ENCODE measurements at regions not wholly inside any gene's neighbourhood (a gene's known extent, or its start where the extent isn't known, plus 50 kb on each side); places are given as distances from the start of the nearest gene placed in this dataset.

DNA sequence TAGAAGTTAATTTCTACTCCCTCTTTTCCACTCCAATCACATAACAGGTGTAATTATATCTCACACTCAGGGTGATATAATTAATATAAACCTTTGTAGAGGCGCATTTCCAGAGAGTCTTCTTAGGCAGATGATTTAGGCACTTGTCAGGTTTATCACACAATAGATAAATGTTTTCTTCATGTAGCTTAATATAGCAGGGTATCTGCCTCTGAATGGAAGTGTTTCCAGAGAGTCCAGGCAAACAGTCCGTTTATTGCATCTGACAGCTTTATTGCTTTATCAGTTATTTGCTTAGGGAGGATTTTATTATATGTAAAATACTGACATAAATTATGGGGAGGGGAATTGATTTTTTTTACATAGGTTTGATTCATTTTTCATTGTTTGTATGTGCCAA, 766.3 kb downstream of the SLC4A3 start:
- Histone ChIP-seq H3K4me1 (no peaks in the 10 kb centered on the region), H3K9me3 (no peaks in the 10 kb centered on the region), H3K27me3 (no peaks in the 10 kb centered on the region), H3K36me3 (no peaks in the 10 kb centered on the region), H3K27ac (no peak overlapping the region), H3K4me3 (no peak overlapping the region)
- ATAC-seq = no peak
- no peak for DNase-seq
- intact Hi-C loops (cut with DNase I) = no loop called here
- TF ChIP-seq, protein P1, sequence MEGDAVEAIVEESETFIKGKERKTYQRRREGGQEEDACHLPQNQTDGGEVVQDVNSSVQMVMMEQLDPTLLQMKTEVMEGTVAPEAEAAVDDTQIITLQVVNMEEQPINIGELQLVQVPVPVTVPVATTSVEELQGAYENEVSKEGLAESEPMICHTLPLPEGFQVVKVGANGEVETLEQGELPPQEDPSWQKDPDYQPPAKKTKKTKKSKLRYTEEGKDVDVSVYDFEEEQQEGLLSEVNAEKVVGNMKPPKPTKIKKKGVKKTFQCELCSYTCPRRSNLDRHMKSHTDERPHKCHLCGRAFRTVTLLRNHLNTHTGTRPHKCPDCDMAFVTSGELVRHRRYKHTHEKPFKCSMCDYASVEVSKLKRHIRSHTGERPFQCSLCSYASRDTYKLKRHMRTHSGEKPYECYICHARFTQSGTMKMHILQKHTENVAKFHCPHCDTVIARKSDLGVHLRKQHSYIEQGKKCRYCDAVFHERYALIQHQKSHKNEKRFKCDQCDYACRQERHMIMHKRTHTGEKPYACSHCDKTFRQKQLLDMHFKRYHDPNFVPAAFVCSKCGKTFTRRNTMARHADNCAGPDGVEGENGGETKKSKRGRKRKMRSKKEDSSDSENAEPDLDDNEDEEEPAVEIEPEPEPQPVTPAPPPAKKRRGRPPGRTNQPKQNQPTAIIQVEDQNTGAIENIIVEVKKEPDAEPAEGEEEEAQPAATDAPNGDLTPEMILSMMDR (IDR thresholded peaks at IDR 0.05) = no peak

DNA sequence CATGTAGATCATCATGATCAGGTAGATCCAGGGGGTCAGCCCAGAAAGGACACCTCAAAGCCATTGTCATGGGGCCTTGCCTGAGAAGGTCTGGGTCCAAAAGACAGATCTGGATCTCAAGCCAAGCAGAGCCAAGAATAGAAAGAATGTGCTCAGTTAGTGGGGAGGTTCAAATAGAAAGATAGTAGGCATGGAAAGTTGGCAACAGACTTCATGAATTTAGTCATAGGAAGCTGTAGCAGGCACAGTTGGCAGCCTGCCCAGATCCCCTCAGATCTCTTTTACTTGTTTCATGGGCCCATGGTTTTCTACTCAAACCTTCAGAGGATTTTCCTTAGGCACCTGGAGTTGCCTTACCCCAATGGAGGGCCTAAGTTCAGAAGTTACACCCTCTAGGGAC, 767.0 kb downstream of the SLC4A3 start:
- no peaks in the 10 kb centered on the region for H3K27me3 ChIP-seq
- H3K9me3 ChIP-seq = no peaks in the 10 kb centered on the region
- no peak for ATAC-seq
- no peaks in the 10 kb centered on the region for H3K4me1 ChIP-seq
- intact Hi-C loops (cut with DNase I) = no loop called here
- H3K36me3 ChIP-seq = no peaks in the 10 kb centered on the region
- H3K27ac ChIP-seq = no peak overlapping the region
- no peak overlapping the region for H3K4me3 ChIP-seq
- TF ChIP-seq, protein P1 (IDR thresholded peaks at IDR 0.05) = no peak
- peak in 1 of 4 donors; percentile 21 for DNase-seq

DNA sequence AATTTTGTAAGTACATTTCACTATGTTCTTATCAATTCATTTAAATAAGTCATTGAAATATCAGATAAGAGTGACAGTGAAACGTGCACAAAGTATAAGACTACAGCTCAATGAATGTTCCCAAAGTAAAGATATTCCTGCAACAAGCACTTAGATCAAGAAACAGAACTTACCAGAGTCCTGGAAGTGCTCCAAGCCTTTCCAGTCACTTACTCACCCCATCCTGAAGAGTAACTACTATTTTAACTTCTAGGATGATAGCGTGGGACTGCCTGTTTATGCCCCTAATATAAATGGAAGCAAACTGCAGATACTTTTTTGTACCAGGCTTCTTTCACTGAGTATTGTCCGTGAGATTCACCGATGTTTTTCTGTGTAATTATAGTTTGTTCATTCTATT, 768.9 kb downstream of the SLC4A3 start:
- no peak overlapping the region for H3K4me3 ChIP-seq
- ATAC-seq (no peak), DNase-seq (no peak)
- peaks cover 0 to 3% of the 10 kb centered on the region in 2 donors for H3K9me3 ChIP-seq
- H3K27me3 ChIP-seq = no peaks in the 10 kb centered on the region
- H3K27ac ChIP-seq = no peak overlapping the region
- H3K4me1 ChIP-seq = no peaks in the 10 kb centered on the region
- TF ChIP-seq, protein P1 (IDR thresholded peaks at IDR 0.05) = no peak
- intact Hi-C loops (cut with DNase I) = no loop called here
- H3K36me3 ChIP-seq = no peaks in the 10 kb centered on the region

DNA sequence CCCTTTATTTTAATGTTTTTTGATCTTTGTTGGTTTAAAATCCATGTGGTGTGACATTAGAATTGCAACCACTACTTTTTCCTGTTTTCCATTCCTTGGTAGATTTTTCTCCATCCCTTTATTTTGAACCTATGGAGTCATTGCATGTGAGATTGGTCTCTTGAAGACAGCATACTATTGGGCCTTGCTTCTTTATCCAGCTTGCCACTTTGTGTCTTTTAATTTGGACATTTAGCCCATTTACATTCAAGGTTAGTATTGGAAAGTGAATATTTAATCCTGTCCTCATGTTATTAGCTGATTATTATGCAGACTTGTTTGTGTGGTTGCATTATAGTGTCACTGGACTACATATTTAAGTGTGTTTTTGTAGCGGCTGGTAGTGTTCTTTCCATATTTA, 782.9 kb downstream of the SLC4A3 start:
- intact Hi-C loops (cut with DNase I) = no loop called here
- H3K4me1 ChIP-seq = no peaks in the 10 kb centered on the region
- DNase-seq = no peak

DNA sequence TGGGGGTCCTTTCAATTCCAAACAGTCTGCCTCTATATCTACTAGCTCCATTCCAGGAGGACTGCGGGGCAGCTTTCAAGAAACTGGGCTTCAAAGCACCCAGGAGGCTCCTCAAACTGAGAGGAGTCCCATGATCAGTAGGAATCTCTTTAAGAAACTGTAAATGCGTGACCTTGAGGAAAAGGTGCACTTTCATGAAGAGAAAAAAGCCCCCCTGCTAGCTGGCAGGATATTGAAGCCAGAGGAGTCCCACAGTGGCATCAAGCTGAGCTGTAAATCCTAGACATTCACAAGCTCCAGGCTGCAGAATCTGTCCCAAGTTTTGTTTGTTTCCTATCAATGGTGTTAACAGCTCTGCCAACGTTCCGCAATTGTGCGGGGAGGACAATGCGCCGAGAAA, 790.1 kb downstream of the SLC4A3 start:
- DNase-seq (no peak), ATAC-seq (no peak)
- TF ChIP-seq, protein P1 (IDR thresholded peaks at IDR 0.05) = no peak
- Histone ChIP-seq H3K27ac (no peak overlapping the region), H3K4me3 (no peak overlapping the region), H3K27me3 (no peaks in the 10 kb centered on the region), H3K9me3 (peaks cover 0 to 12% of the 10 kb centered on the region in 2 donors), H3K4me1 (no peaks in the 10 kb centered on the region), H3K36me3 (no peaks in the 10 kb centered on the region)
- intact Hi-C loops (cut with DNase I) = no loop called here

More for the DNA sequence above, 782.9 kb downstream of the SLC4A3 start:
- Histone ChIP-seq H3K9me3 (peaks cover 0 to 71% of the 10 kb centered on the region in 2 donors), H3K36me3 (no peaks in the 10 kb centered on the region), H3K27ac (no peak overlapping the region), H3K27me3 (no peaks in the 10 kb centered on the region), H3K4me3 (no peak overlapping the region)
- ATAC-seq = no peak
- TF ChIP-seq, protein P1 (IDR thresholded peaks at IDR 0.05) = no peak
